ENCODE measurements at regions not wholly inside any gene's neighbourhood (a gene's known extent, or its start where the extent isn't known, plus 50 kb on each side); places are given as distances from the start of the nearest gene placed in this dataset.
"Not testable (repeated sequence)": the region's sequence is repeated elsewhere in the genome, so short reads cannot be mapped to it uniquely, and the experiment has no call there.

- DNase-seq (ENCODE audit: low read depth in 1 of 2, low spot score in 1 of 2), result not testable (repeated sequence)
Observed at GRCh38 chr1:194058268-194058667, 871.9 kb upstream of the B3GALT2 start.

DNA sequence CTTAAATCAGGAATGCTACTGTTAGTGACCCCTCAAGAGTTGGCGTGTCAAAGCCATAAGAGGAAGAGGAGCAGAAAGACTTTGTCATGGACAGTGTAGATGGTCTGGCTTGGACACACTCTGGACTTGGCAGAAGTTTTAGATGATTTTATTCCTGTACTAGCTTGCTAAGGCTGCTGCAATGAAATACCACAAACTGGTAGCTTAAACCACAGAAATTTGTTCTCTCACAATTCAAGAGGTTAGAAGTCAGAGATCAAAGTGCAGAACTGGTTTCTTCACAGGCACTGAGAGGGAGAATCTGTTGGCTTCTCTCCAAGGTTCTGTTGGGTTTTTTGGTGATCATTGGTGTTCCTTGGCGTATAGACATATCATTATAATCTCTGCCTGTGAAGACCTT lies 869.8 kb upstream of the B3GALT2 start:
- no peak for DNase-seq (ENCODE audit: low read depth in 1 of 2, low spot score in 1 of 2)

- DNase-seq (ENCODE audit: low read depth in 1 of 2, low spot score in 1 of 2), result no peak
Observed at GRCh38 chr1:194055536-194055935, 869.1 kb upstream of the B3GALT2 start.

DNA sequence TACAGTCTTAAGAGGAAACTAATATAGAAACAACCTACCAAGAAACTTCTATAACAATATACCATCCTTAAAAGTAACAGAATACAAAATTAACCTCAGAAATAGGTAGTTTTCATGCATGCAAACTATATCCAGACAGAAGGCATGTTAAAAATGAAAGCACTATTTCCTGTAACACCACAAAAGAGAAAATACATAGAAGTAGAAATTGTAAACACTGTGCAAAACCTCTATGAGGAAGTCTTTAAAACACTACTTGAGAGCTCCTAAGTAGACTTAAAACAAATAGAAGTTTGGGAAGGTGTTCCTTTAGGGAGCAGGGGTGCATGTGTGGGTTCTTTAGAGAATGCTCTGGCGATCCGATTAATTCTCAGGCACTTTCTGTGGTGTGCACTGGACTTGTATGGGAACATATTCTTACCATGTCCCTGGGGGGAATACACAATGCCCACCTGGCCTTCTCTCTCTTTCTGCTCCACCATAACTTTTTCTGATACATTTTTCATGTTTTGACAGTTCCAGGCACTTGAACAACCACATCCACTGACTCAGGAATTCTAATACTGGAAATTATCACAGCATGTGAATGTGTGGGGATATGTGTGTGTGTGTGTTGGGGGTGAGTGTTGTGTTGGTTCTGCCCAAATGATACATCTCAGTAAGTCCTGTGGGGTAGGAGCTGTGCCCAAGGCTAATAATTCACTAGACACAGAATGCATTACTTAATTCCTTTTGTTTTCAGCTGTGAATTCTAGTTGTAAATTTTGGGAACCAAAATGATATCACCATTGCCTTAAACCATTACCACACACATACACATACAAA lies 866.3 kb upstream of the B3GALT2 start:
- DNase-seq (ENCODE audit: low read depth in 1 of 2, low spot score in 1 of 2), result no peak

DNA sequence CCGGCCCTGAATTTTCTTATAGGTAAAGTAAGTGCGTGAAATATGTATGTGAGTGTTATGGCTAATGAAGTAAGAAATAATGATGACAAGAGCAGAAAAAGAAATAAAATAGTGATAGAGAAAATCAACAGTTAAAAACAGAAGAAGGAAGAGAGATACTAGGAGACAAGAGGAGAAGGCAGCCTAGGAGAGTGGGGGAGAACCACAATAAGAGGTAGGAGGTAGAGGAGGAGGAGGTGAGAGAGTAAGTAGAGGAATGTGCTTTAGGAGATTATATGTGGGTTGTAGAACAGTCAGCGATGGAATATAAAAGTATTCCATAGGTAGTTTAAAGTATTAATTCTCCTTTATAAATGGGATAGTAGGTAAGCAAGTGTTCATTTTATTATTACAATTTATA lies 861.5 kb upstream of the B3GALT2 start:
- no peak for DNase-seq (ENCODE audit: low read depth in 1 of 2, low spot score in 1 of 2)

- no peak for DNase-seq (ENCODE audit: low read depth in 1 of 2, low spot score in 1 of 2)
Observed at GRCh38 chr1:194047206-194047605, 860.8 kb upstream of the B3GALT2 start.

- DNase-seq (ENCODE audit: low read depth in 1 of 2, low spot score in 1 of 2), result no peak
Observed at GRCh38 chr1:194045416-194045815, 859.0 kb upstream of the B3GALT2 start.

DNA sequence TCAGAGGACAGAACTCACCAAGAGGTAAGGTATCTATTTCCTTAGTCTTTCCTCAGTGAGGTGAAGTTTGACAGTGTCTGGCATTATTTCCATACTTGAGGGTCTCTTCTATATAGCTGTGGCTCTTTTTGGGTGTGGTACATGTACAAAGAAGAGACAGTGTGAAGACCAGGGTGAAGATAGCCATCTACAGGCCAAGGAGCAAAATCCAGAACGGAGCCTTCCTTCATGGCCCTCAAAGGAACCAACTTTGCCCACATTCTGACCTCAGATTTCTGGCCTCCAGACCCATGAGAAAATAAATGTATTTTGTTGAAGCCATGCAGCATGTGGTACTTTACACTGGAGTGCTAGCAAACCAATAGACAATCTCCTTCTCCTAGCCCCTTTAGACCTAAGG lies 858.5 kb upstream of the B3GALT2 start:
- no peak for DNase-seq (ENCODE audit: low read depth in 1 of 2, low spot score in 1 of 2)

DNA sequence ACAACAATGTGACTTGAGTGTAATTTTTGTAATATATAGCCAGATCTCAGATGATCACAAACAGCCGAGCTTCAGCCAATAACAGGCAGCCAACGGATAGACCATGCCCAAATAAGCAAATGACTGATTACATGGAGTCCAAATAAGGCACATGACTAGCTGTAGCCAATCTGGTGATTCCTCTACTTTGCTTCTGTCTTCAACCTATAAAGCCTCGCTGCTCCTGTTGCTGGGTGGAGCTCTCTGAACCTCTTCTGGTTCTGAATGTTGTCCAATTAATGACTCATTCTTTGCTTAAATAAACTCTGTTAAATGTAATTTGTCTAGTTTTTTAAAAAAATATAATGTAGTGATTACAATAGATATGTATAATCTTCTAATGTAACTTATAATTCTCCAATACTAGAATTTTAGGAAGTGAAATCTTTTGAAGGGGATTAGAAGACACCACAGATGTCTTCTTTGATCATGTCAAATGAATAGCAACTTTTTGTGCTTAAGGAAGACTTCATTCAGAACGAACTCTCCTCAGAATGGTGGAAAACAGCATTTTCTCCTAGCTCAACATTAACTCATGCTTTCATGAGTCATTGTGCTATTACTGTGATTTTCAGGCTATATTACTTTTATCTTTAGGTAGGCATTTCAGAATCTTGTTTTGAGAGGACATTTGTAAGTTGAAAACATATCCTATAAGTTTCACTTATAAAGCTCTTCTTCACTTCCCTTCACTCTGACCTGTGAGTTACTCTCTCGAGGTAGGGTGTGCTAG lies 857.8 kb upstream of the B3GALT2 start:
- DNase-seq (ENCODE audit: low read depth in 1 of 2, low spot score in 1 of 2), result no peak

GRCh38 chr1:194042736-194043135 lies 856.3 kb upstream of the B3GALT2 start:
- no peak for DNase-seq (ENCODE audit: low read depth in 1 of 2, low spot score in 1 of 2)

GRCh38 chr1:194040496-194040895 lies 854.1 kb upstream of the B3GALT2 start:
- no peak for DNase-seq (ENCODE audit: low read depth in 1 of 2, low spot score in 1 of 2)

- no peak for DNase-seq (ENCODE audit: low read depth in 1 of 2, low spot score in 1 of 2)
Observed at GRCh38 chr1:194039578-194039977, 853.2 kb upstream of the B3GALT2 start.

DNA sequence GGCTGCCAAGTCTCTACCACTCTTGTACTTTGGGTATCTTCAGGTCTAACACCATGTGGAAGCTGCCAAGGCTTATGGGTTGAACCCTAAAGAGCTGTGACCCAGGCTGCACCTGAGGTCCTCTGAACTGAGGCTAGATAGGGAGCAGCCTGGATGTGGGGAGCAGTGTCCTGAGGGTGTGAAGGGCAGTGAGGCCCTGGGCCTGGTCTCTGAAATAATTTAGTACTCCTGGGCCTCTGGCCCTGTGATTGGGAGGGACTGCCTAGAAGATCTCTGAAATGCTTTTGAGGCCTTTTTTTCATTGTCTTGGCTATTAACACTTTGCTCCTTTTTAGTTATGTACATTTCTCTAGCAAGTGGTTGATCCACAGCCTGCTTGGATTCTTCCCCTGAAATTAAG lies 847.2 kb upstream of the B3GALT2 start:
- DNase-seq (ENCODE audit: low read depth in 1 of 2, low spot score in 1 of 2), result no peak

DNA sequence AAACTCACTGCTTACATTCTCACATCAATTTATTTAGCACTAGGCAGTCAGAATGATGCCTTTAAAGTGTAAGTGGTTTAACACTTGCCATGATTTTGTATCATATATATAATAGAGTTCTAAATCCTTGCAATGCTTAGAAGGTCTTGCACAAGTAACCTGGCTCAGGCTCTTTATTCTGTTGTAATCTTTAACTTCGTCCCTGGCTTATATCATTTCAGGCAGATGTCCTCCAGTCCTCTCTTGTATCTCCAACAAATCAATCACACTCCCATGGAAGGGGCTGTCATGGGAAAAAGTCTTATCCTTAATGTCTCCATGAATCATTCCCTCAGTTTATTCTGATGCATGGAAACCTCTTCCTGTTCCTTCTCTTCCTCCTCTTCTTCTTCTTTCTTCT lies 841.6 kb upstream of the B3GALT2 start:
- DNase-seq (ENCODE audit: low read depth in 1 of 2, low spot score in 1 of 2), result no peak

DNA sequence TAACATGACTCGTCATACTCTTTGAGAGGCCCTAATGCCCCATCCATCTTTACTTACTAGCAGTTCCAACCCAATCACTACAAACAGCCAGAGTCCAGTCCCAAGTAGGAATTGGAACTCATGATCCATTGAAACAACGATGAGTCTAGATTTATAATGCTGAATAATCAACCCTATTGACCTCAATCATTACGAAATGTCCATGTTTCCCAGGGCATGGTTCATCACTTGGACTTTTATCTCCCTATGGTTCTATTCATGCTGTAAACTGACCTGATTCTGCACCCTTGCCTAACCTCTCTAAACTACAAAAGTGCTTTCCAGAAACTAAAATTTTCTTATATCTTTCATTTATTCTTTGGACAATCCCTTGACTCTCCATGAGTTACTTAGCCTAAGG lies 840.0 kb upstream of the B3GALT2 start:
- DNase-seq (ENCODE audit: low read depth in 1 of 2, low spot score in 1 of 2), result no peak

GRCh38 chr1:194024659-194025058 lies 838.2 kb upstream of the B3GALT2 start:
- no peak for DNase-seq (ENCODE audit: low read depth in 1 of 2, low spot score in 1 of 2)

- DNase-seq (ENCODE audit: low read depth in 1 of 2, low spot score in 1 of 2), result no peak
Observed at GRCh38 chr1:194014014-194014413, 827.6 kb upstream of the B3GALT2 start.

GRCh38 chr1:194013561-194013960 lies 827.1 kb upstream of the B3GALT2 start:
- no peak for DNase-seq (ENCODE audit: low read depth in 1 of 2, low spot score in 1 of 2)

- DNase-seq (ENCODE audit: low read depth in 1 of 2, low spot score in 1 of 2), result no peak
Observed at GRCh38 chr1:194004146-194004545, 817.7 kb upstream of the B3GALT2 start.

- DNase-seq (ENCODE audit: low read depth in 1 of 2, low spot score in 1 of 2), result not testable (repeated sequence)
Observed at GRCh38 chr1:194001726-194002350, 815.4 kb upstream of the B3GALT2 start.

GRCh38 chr1:193988885-193989284 lies 802.5 kb upstream of the B3GALT2 start:
- no peak for DNase-seq (ENCODE audit: low read depth in 1 of 2, low spot score in 1 of 2)

- DNase-seq (ENCODE audit: low read depth in 1 of 2, low spot score in 1 of 2), result no peak
Observed at GRCh38 chr1:193979219-193979618, 792.8 kb upstream of the B3GALT2 start.
